HL-60 (cell line): ENCODE measurements at regions not wholly inside any gene's neighbourhood (a gene's known extent, or its start where the extent isn't known, plus 50 kb on each side); places are given as distances from the start of the nearest gene placed in this dataset.

Experiments used
- DNase-seq, 2 experiments: peaks; one replicate each; pipeline ENCODE4 v3.0.0-alpha.2; 2010 to 2020; ENCODE audit warnings: low read depth in 1 of 2, low spot score in 1 of 2
- H3K27ac ChIP-seq: fragments of 250-450 bp; sonication (Bioruptor Pico); replicated peaks from 2 replicates; pipeline ENCODE4 v1.5.1; 2020; ENCODE audit warnings: mild to moderate bottlenecking, moderate library complexity
- H3K27me3 ChIP-seq: fragments of 250-450 bp; sonication (Bioruptor Pico); 2 replicates; pipeline ENCODE4 v1.5.1; 2021; ENCODE audit warnings: mild to moderate bottlenecking, moderate library complexity; ENCODE audit not compliant: insufficient read depth, poor library complexity, severe bottlenecking
- H3K4me3 ChIP-seq: replicated peaks from 2 replicates; pipeline ENCODE4 v1.5.1; 2011; ENCODE audit warnings: mild to moderate bottlenecking, control low read depth, low read length; ENCODE audit not compliant: insufficient read depth
- GABPA ChIP-seq: IDR thresholded peaks from 2 replicates; pipeline ENCODE4 v1.6.1; 2012; ENCODE audit warnings: low read depth
- POLR2AphosphoS5 ChIP-seq: IDR thresholded peaks from 2 replicates; pipeline ENCODE4 v1.6.1; 2012; ENCODE audit warnings: low read depth
- SPI1 ChIP-seq: IDR thresholded peaks from 2 replicates; pipeline ENCODE4 v1.6.1; 2012; ENCODE audit warnings: low read depth, mild to moderate bottlenecking, borderline replicate concordance
- TF ChIP-seq, protein P1 (sequence below): IDR thresholded peaks from one replicate; pipeline ENCODE4 v1.5.1; 2011; ENCODE audit warnings: low read length, control low read depth, inconsistent platforms; ENCODE audit not compliant: insufficient read depth
- TF ChIP-seq, protein P2 (sequence below): IDR thresholded peaks from 2 replicates; pipeline ENCODE4 v1.6.1; 2012; ENCODE audit warnings: low read depth; ENCODE audit not compliant: insufficient replicate concordance

DNA sequence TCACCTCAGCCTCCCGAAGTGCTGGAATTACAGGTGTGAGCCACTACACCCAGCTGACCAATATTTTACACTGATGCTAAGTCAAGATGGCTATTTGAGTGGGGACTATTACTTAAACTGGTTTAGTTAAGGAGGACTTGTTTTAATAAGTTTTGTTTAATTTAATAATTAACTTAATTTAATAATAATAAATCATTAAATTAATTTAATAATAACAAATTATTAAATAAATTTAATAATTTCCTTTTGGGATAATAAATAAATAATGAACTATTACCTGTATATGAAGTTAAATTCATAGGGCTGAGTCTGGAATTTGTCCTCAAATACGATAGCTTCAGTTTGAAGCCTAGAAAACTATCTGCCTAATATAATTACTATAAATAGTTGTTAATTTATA is 665.1 kb upstream of the COX7C start:
- TF ChIP-seq POLR2AphosphoS5 (no peak), GABPA (no peak), SPI1 (no peak)
- TF ChIP-seq, protein P1, sequence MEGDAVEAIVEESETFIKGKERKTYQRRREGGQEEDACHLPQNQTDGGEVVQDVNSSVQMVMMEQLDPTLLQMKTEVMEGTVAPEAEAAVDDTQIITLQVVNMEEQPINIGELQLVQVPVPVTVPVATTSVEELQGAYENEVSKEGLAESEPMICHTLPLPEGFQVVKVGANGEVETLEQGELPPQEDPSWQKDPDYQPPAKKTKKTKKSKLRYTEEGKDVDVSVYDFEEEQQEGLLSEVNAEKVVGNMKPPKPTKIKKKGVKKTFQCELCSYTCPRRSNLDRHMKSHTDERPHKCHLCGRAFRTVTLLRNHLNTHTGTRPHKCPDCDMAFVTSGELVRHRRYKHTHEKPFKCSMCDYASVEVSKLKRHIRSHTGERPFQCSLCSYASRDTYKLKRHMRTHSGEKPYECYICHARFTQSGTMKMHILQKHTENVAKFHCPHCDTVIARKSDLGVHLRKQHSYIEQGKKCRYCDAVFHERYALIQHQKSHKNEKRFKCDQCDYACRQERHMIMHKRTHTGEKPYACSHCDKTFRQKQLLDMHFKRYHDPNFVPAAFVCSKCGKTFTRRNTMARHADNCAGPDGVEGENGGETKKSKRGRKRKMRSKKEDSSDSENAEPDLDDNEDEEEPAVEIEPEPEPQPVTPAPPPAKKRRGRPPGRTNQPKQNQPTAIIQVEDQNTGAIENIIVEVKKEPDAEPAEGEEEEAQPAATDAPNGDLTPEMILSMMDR: no peak
- TF ChIP-seq, protein P2, sequence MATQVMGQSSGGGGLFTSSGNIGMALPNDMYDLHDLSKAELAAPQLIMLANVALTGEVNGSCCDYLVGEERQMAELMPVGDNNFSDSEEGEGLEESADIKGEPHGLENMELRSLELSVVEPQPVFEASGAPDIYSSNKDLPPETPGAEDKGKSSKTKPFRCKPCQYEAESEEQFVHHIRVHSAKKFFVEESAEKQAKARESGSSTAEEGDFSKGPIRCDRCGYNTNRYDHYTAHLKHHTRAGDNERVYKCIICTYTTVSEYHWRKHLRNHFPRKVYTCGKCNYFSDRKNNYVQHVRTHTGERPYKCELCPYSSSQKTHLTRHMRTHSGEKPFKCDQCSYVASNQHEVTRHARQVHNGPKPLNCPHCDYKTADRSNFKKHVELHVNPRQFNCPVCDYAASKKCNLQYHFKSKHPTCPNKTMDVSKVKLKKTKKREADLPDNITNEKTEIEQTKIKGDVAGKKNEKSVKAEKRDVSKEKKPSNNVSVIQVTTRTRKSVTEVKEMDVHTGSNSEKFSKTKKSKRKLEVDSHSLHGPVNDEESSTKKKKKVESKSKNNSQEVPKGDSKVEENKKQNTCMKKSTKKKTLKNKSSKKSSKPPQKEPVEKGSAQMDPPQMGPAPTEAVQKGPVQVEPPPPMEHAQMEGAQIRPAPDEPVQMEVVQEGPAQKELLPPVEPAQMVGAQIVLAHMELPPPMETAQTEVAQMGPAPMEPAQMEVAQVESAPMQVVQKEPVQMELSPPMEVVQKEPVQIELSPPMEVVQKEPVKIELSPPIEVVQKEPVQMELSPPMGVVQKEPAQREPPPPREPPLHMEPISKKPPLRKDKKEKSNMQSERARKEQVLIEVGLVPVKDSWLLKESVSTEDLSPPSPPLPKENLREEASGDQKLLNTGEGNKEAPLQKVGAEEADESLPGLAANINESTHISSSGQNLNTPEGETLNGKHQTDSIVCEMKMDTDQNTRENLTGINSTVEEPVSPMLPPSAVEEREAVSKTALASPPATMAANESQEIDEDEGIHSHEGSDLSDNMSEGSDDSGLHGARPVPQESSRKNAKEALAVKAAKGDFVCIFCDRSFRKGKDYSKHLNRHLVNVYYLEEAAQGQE: no peak
- Histone ChIP-seq H3K4me3 (no peak overlapping the region), H3K27me3 (no peaks in the 10 kb centered on the region), H3K27ac (no peak overlapping the region)
- DNase-seq: no peak

DNA sequence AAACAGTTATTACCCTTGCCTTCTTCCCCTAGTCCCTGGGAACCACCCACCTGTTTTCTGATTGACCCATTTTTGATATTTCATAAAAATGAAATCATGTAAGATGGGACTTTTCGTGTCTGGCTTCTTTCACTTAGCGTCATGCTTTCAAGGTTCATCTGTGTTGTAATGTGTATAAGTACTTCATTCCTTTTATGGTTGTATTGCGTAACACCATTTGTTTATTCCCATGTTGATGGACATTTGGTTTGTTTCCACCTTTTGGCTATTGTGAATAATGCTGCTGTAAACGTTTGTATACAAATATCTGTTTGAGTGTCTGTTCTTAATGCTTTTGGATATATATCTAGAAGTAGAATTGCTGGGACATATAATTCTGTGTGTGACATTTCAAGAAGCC is 650.1 kb upstream of the COX7C start:
- TF ChIP-seq POLR2AphosphoS5 (no peak), GABPA (no peak), SPI1 (no peak)
- TF ChIP-seq, protein P2: no peak
- TF ChIP-seq, protein P1: no peak
- no peak overlapping the region for H3K27ac ChIP-seq
- DNase-seq: no peak

DNA sequence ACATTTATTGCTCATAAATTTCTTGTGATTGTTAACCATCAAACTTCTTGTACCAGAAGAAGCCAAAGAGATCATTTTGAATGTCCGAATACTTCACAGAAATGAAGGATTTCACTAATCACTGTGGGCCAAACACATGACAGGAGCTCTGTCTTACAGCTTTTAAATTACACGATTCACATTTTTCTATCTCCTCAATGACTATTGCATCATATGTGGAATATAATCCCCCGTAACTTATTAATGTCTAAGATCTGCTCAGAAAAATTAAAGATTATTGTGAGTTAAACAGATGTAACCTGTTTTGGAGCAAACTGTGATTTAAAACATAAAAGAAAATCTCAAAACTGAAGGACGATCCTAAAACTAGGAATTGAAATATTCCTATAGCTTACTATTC is 645.2 kb upstream of the COX7C start:
- Histone ChIP-seq H3K27me3 (no peaks in the 10 kb centered on the region), H3K4me3 (no peak overlapping the region), H3K27ac (no peak overlapping the region)
- no peak for DNase-seq
- TF ChIP-seq, protein P1: no peak
- TF ChIP-seq POLR2AphosphoS5 (no peak), SPI1 (no peak), GABPA (no peak)
- TF ChIP-seq, protein P2: no peak

More for the DNA sequence above, 650.1 kb upstream of the COX7C start:
- no peak overlapping the region for H3K4me3 ChIP-seq
- no peaks in the 10 kb centered on the region for H3K27me3 ChIP-seq
